HCT116 (cell line): ENCODE measurements at regions not wholly inside any gene's neighbourhood (a gene's known extent, or its start where the extent isn't known, plus 50 kb on each side); places are given as distances from the start of the nearest gene placed in this dataset.

ENCODE experiments used
- ATAC-seq: fragments of 200-7000 bp; cut with Tn5 transposase; 2 replicates; pipeline ENCODE4 v1.9.1; 2020; ENCODE audit warnings: mild to moderate bottlenecking, moderate library complexity
- BruUV-seq: library from RNA; stranded (reverse); fragments of 400-500 nt; replicated peaks from 2 replicates; lab custom pipeline; 2021; lab: Mats Ljungman, UMichigan
- CTCF ChIA-PET: fragments of 300-600 bp; sonication (Branson Sonifier 250); formaldehyde crosslinking; loops from one replicate; lab custom pipeline; 2021; ENCODE audit warnings: antibody characterized with exemption; lab: Charles Lee
- POLR2A ChIA-PET: fragments of 300-600, 350-600 bp; sonication (Branson Sonifier 250); formaldehyde crosslinking; loops from one replicate; lab custom pipeline; 2021; ENCODE audit warnings: antibody characterized with exemption; lab: Charles Lee
- RAD21 ChIA-PET, 2 experiments: fragments of 300-600 bp; sonication (Branson Sonifier 250); formaldehyde crosslinking; loops; one replicate each; lab custom pipeline; 2023; ENCODE audit warnings: low total read pairs in 2 of 2; ENCODE audit not compliant: uncharacterized antibody in 2 of 2, unreplicated experiment in 2 of 2, low non-redundant PET in 1 of 2; lab: Charles Lee
- DNase-seq: peaks from one replicate; pipeline ENCODE4 v3.0.0-alpha.2; 2010; ENCODE audit warnings: low read depth, low spot score
- H2AFZ ChIP-seq: fragments of 200-600 bp; shearing (Covaris generic), sonication (generic); 2 replicates; pipeline ENCODE4 v1.6.1; 2017; ENCODE audit warnings: low read depth, mixed run types, mixed read lengths, antibody characterized with exemption, low read length; ENCODE audit not compliant: poor library complexity, severe bottlenecking
- H3K27ac ChIP-seq: 2 replicates; pipeline ENCODE4 v1.5.1; 2012; ENCODE audit warnings: low read depth, low read length
- H3K27me3 ChIP-seq: fragments of 200-600 bp; sonication (generic); 2 replicates; pipeline ENCODE4 v1.6.1; 2016; ENCODE audit warnings: mixed run types, low read length, mixed read lengths; ENCODE audit not compliant: insufficient read depth
- H3K36me3 ChIP-seq, 2 experiments: fragments of 200-500 bp in 1 of 2; fragments of 200-600 bp in 1 of 2; sonication (Bioruptor generic) in 1 of 2; sonication (generic) in 1 of 2; 2 replicates each; pipeline versions ENCODE4 v1.5.1 to v1.6.1; 2014 to 2016; ENCODE audit warnings: low read length in 2 of 2, inconsistent platforms in 1 of 2, mixed read lengths in 1 of 2, mixed run types in 1 of 2; ENCODE audit not compliant: insufficient read depth in 2 of 2, control insufficient read depth in 1 of 2
- H3K4me1 ChIP-seq, 2 experiments: fragments of 200-600 bp in 1 of 2; sonication (generic) in 1 of 2; 2 replicates each; pipeline versions ENCODE4 v1.5.1 to v1.6.1; 2012 to 2017; ENCODE audit warnings: low read length in 2 of 2, inconsistent platforms in 1 of 2, mild to moderate bottlenecking in 1 of 2, mixed read lengths in 1 of 2, mixed run types in 1 of 2, moderate library complexity in 1 of 2; ENCODE audit not compliant: insufficient read depth in 2 of 2, control insufficient read depth in 1 of 2
- H3K4me2 ChIP-seq: fragments of 200-600 bp; sonication (generic); 2 replicates; pipeline ENCODE4 v1.6.1; 2017; ENCODE audit warnings: mixed run types, low read length, mixed read lengths
- H3K4me3 ChIP-seq, 2 experiments: fragments of 200-600 bp in 1 of 2; sonication (generic) in 1 of 2; replicated peaks in 1 of 2; 2 replicates each; pipeline ENCODE4 v1.5.1; 2011 to 2016; ENCODE audit warnings: low read length in 2 of 2, control low read depth in 1 of 2, low read depth in 1 of 2, mild to moderate bottlenecking in 1 of 2, mixed read lengths in 1 of 2, mixed run types in 1 of 2
- H3K79me2 ChIP-seq: fragments of 200-600 bp; sonication (generic); 2 replicates; pipeline ENCODE4 v1.6.1; 2017; ENCODE audit warnings: mild to moderate bottlenecking, mixed run types, low read length, moderate library complexity, mixed read lengths; ENCODE audit not compliant: insufficient read depth
- H3K9ac ChIP-seq: fragments of 200-600 bp; sonication (generic); 2 replicates; pipeline ENCODE4 v1.6.1; 2016; ENCODE audit warnings: low read length, mixed read lengths
- H3K9me2 ChIP-seq: fragments of 200-600 bp; sonication (generic), shearing (Covaris generic); 2 replicates; pipeline ENCODE4 v1.6.1; 2017; ENCODE audit warnings: mixed run types, mild to moderate bottlenecking, moderate library complexity; ENCODE audit not compliant: insufficient read depth
- H3K9me3 ChIP-seq, 2 experiments: fragments of 200-500 bp in 1 of 2; fragments of 200-600 bp in 1 of 2; sonication (Bioruptor generic) in 1 of 2; sonication (generic) in 1 of 2; 2 replicates each; pipeline ENCODE4 v1.6.1; 2014 to 2017; ENCODE audit warnings: low read length in 2 of 2, mixed read lengths in 2 of 2, inconsistent platforms in 1 of 2, low read depth in 1 of 2, mild to moderate bottlenecking in 1 of 2, mixed run types in 1 of 2, moderate library complexity in 1 of 2; ENCODE audit not compliant: control insufficient read depth in 1 of 2, insufficient read depth in 1 of 2
- H4K20me1 ChIP-seq: fragments of 200-600 bp; sonication (generic), shearing (Covaris generic); 2 replicates; pipeline ENCODE4 v1.6.1; 2017; ENCODE audit warnings: mixed run types, mild to moderate bottlenecking, moderate library complexity; ENCODE audit not compliant: insufficient read depth
- ATF3 ChIP-seq: IDR thresholded peaks from 2 replicates; pipeline ENCODE4 v1.6.1; 2012
- CEBPB ChIP-seq: IDR thresholded peaks from 2 replicates; pipeline ENCODE4 v1.6.1; 2012; ENCODE audit warnings: low read depth
- ELF1 ChIP-seq: IDR thresholded peaks from 2 replicates; pipeline ENCODE4 v1.6.1; 2012; ENCODE audit warnings: low read depth, borderline replicate concordance
- EZH2 ChIP-seq: fragments of 200-600 bp; sonication (generic); IDR thresholded peaks from 2 replicates; pipeline ENCODE4 v1.6.1; 2017; ENCODE audit warnings: antibody characterized with exemption, mixed run types
- FOSL1 ChIP-seq: IDR thresholded peaks from 2 replicates; pipeline ENCODE4 v1.6.1; 2012; ENCODE audit warnings: low read depth
- MAX ChIP-seq: IDR thresholded peaks from 2 replicates; pipeline ENCODE4 v1.6.1; 2012
- POLR2AphosphoS5 ChIP-seq: IDR thresholded peaks from 2 replicates; pipeline ENCODE4 v1.6.1; 2011; ENCODE audit warnings: mild to moderate bottlenecking, low read depth, low read length, moderate library complexity
- REST ChIP-seq: IDR thresholded peaks from 2 replicates; pipeline ENCODE4 v1.6.1; 2012; ENCODE audit warnings: low read depth
- SIN3A ChIP-seq: IDR thresholded peaks from 2 replicates; pipeline ENCODE4 v1.6.1; 2012; ENCODE audit warnings: low read depth
- SP1 ChIP-seq: IDR thresholded peaks from 2 replicates; pipeline ENCODE4 v1.6.1; 2012; ENCODE audit warnings: low read depth
- SRF ChIP-seq: IDR thresholded peaks from 2 replicates; pipeline ENCODE4 v1.6.1; 2012; ENCODE audit warnings: low read depth
- TCF7L2 ChIP-seq: IDR thresholded peaks from 2 replicates; pipeline ENCODE4 v1.7.0; 2011; ENCODE audit warnings: borderline replicate concordance, inconsistent platforms; ENCODE audit not compliant: insufficient read depth, insufficient read length; ENCODE audit errors: extremely low read depth
- YY1 ChIP-seq: IDR thresholded peaks from 2 replicates; pipeline ENCODE4 v1.6.1; 2011; ENCODE audit warnings: low read length, low read depth, moderate library complexity, mild to moderate bottlenecking; ENCODE audit not compliant: insufficient replicate concordance; ENCODE audit errors: extremely low read depth
- ZFX ChIP-seq: fragments of 450-650 bp; IDR thresholded peaks from 2 replicates; pipeline ENCODE4 v1.6.1; 2017
- ZNF274 ChIP-seq: fragments of 200-500 bp; sonication (Bioruptor generic); IDR thresholded peaks from 2 replicates; pipeline ENCODE4 v1.6.1; 2014; ENCODE audit warnings: mild to moderate bottlenecking, low read depth, low read length, inconsistent platforms
- intact Hi-C: fragments of 100-400 bp; cut with micrococcal nuclease; formaldehyde crosslinking; loops from 2 replicates; pipeline ENCODE4 v1.10.0; 2022
- TF ChIP-seq, protein P1 (sequence below): IDR thresholded peaks from 2 replicates; pipeline ENCODE4 v1.6.1; 2011; ENCODE audit warnings: mild to moderate bottlenecking, low read length, moderate library complexity; ENCODE audit not compliant: insufficient replicate concordance; ENCODE audit errors: extremely low read depth
- TF ChIP-seq, protein P2 (sequence below), 3 experiments: fragments of 200-600 bp in 1 of 3; sonication (generic) in 1 of 3; IDR thresholded peaks in 2 of 3; conservative IDR thresholded peaks in 1 of 3; 2 replicates each; pipeline ENCODE4 v1.5.1; 2012 to 2017; ENCODE audit warnings: low read depth in 2 of 3, low read length in 2 of 3, antibody characterized with exemption in 1 of 3, borderline replicate concordance in 1 of 3, control low read depth in 1 of 3, mild to moderate bottlenecking in 1 of 3, mixed read lengths in 1 of 3, mixed run types in 1 of 3, moderate library complexity in 1 of 3; ENCODE audit not compliant: insufficient read depth in 1 of 3

- no peak overlapping the region for H3K9ac ChIP-seq
- ChIA-PET POLR2A (no interaction called here), CTCF (no interaction called here), RAD21 (no interaction called here)
- ATAC-seq (no peak), DNase-seq (no peak)
- H3K9me2 ChIP-seq: no peaks in the 10 kb centered on the region
- H3K27ac ChIP-seq: no peak overlapping the region
- no peaks in the 10 kb centered on the region for H3K36me3 ChIP-seq
- no peaks in the 10 kb centered on the region for H3K4me1 ChIP-seq
- BruUV-seq: no TSS peak
- H4K20me1 ChIP-seq: no peaks in the 10 kb centered on the region
- H3K79me2 ChIP-seq: no peaks in the 10 kb centered on the region
- no peak overlapping the region for H3K4me3 ChIP-seq
- H2AFZ ChIP-seq: no peak overlapping the region
- TF ChIP-seq ZNF274 (no peak), ZFX (no peak), ELF1 (no peak), ATF3 (no peak), REST (no peak), SRF (no peak), FOSL1 (no peak), POLR2AphosphoS5 (no peak), TCF7L2 (no peak), MAX (no peak), SP1 (no peak), CEBPB (no peak), EZH2 (no peak), SIN3A (no peak), YY1 (no peak)
- TF ChIP-seq, protein P1, sequence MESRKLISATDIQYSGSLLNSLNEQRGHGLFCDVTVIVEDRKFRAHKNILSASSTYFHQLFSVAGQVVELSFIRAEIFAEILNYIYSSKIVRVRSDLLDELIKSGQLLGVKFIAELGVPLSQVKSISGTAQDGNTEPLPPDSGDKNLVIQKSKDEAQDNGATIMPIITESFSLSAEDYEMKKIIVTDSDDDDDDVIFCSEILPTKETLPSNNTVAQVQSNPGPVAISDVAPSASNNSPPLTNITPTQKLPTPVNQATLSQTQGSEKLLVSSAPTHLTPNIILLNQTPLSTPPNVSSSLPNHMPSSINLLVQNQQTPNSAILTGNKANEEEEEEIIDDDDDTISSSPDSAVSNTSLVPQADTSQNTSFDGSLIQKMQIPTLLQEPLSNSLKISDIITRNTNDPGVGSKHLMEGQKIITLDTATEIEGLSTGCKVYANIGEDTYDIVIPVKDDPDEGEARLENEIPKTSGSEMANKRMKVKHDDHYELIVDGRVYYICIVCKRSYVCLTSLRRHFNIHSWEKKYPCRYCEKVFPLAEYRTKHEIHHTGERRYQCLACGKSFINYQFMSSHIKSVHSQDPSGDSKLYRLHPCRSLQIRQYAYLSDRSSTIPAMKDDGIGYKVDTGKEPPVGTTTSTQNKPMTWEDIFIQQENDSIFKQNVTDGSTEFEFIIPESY: no peak
- TF ChIP-seq, protein P2, sequence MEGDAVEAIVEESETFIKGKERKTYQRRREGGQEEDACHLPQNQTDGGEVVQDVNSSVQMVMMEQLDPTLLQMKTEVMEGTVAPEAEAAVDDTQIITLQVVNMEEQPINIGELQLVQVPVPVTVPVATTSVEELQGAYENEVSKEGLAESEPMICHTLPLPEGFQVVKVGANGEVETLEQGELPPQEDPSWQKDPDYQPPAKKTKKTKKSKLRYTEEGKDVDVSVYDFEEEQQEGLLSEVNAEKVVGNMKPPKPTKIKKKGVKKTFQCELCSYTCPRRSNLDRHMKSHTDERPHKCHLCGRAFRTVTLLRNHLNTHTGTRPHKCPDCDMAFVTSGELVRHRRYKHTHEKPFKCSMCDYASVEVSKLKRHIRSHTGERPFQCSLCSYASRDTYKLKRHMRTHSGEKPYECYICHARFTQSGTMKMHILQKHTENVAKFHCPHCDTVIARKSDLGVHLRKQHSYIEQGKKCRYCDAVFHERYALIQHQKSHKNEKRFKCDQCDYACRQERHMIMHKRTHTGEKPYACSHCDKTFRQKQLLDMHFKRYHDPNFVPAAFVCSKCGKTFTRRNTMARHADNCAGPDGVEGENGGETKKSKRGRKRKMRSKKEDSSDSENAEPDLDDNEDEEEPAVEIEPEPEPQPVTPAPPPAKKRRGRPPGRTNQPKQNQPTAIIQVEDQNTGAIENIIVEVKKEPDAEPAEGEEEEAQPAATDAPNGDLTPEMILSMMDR (IDR thresholded peaks at IDR 0.05 in 2 of 3, conservative IDR thresholded peaks at IDR 0.05 in 1 of 3; ENCODE audit: borderline replicate concordance in 1 of 3, insufficient read depth in 1 of 3, low read depth in 2 of 3, low read length in 2 of 3): no peak
- intact Hi-C loops: no loop called here
- H3K27me3 ChIP-seq: no peaks in the 10 kb centered on the region
- no peak overlapping the region for H3K4me2 ChIP-seq
- H3K9me3 ChIP-seq: no peaks in the 10 kb centered on the region
Observed at GRCh38 chr1:80072563-80072962, 1066.0 kb upstream of the ADGRL4 start.
